GM19324 (cell line): ENCODE measurements at regions not wholly inside any gene's neighbourhood (a gene's known extent, or its start where the extent isn't known, plus 50 kb on each side); places are given as distances from the start of the nearest gene placed in this dataset.
A peak's percentile ranks its signal among the peaks of the same experiment; 100 is the strongest.
"Not testable (repeated sequence)": the region's sequence is repeated elsewhere in the genome, so short reads cannot be mapped to it uniquely, and the experiment has no call there.

ENCODE experiments used
- ATAC-seq: cut with Tn5 transposase; IDR thresholded peaks from one replicate; pipeline ENCODE4 v1.9.1; 2021; ENCODE audit warnings: mild to moderate bottlenecking, moderate library complexity; ENCODE audit not compliant: unreplicated experiment, low FRiP score

GRCh38 chr12:11978726-11979384, 91.9 kb upstream of the BCL2L14 start:
- no peak for ATAC-seq

DNA sequence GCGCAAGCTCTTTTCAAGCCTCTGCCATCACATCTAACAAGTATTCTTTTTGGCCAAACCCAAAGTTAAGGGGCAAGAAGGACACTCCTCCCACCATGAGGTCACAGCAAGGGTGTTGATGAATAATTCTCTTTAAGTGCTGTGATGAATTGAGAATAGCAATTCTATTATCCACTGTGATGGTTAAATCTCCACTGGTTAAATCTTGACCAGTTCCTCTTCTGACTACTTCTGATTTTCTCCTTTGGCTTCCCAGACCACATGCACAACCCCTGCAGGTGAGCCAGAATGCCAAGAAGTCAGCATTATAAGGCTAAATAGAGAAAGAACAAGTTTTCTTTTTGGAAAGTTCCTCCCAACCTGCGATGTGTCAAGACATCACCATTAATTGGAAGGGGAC, 90.6 kb upstream of the BCL2L14 start:
- no peak for ATAC-seq

DNA sequence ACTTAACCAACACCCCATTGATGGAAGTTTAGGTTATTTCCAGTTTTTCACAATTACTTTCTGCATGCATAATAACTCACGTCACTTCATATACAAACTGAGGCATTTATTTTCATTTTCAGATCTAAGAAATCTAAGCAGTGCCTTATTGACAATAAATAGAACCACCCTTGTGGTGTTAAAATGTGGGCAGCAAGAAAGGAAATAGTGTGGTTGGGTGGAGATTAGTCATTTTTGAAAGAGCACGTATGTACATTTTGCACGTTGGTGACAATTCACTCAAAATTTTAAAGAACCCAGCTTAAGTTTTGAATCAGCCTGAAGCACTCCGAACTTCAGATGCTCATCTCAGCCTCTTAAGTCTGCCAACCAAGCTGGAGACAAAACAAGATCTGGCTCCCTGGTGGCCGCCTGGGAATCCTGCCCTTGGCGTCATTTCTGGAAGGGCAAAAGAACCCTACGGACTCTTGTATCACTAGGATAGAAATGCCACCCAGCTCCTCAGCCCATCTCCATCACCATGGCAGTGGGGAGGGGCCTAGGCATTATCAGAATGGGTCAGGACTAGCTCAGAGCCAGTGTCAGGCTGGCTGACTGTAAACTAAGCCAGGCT, 89.5 kb upstream of the BCL2L14 start:
- ATAC-seq: peak; percentile 70

DNA sequence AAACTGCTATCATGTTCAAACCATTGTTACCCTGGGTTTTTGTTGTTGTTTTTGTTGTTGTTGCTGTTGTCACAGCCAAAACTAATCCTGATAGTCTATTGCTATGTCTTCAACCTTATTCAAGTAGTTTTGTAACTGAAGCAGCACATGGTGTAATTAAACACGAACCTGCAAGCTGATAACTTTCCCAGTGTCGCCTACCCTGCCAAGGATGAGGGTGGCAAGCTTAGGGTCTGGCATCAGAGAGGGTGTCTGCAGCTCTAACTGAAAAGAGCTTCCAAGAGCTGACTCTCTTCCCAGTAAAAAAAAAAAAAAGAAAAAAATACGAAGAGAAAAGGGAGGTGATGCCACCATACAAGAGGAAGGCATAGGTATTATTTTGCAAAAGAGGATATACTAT, 86.3 kb upstream of the BCL2L14 start:
- no peak for ATAC-seq

DNA sequence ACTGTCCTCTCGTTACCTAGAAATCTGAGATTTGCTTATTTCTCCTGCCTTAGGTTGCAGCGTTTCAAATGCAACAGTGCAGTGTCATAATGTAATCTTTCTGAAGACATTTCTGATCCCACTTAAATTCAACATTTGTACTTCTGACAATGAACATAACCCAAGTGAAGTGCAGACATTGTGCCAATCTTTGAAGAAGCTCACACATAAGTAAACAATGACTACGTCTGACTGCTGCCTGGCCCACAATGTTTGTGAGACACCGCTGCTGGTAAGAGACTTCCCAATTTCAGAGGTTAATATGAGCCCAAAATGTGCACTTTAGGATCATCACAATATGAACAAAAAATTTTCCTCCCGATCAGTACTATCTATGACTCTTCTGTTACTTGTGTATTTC, 84.6 kb upstream of the BCL2L14 start:
- ATAC-seq: no peak

- no peak for ATAC-seq
These were observed 82.8 kb upstream of the BCL2L14 start for GRCh38 chr12:11987901-11988300.

DNA sequence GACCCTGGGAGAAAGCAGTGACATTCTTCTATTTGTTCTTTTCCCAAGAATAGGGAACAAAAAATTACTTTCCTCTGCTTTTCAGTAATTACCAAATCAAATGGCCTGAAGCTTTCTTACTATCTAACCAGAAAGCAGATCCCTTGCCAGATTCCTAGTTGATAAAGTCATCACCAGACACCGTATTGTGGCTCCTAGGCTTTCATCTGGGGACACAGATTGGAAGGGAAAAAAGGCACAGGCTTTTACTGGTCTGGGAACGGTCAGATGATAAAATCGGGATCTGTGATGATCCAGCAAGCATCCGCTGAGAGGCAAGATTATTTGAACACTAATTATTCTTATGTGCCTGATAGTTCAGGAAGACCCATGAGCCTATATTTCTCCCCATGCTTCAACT, 79.1 kb upstream of the BCL2L14 start:
- ATAC-seq: no peak

DNA sequence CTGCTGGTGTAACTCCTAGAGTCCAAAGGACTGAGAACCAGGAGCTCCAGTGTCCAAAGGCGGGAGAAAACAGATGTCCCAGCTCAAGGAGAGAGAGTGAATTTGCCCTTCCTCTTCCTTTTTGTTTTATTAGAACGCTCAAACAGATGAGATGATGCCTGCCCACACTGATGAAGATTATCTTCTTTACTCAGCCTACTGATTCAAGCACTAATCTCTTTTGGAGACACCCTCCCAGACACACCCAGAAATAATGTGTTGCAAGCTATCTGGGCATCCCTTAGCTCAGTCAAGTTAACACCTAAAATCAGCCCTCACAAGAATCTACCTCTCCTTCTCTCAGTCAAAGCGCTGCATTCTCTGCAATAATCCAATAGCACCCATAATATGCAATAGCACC, 78.2 kb upstream of the BCL2L14 start:
- ATAC-seq: no peak

DNA sequence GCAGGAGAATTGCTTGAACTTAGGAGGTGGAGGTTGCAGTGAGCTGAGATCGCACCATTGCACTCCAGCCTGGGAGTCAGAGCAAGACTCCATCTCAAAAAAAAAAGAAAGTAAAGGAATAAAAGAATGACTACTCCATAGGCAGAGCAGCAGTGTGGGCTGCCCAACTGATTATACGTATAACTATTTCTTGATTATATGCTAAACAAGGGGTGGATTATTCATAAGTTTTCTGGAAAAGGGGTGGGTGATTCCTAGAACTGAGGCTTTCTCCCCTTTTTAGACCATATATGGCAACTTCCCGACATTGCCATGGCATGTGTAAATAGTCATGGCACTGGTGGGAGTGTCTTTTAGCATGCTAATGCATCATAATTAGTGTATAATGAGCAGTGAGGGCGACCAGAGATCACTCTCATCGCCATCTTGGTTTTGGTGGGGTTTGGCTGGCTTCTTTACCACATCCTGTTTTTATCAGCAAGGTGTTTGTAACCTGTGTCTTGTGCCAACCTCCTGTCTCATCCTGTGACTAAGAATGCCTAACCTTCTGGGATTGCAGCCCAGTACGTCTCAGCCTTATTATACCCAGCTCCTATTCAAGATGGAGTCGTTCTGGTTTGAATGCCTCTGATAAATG, 72.3 kb upstream of the BCL2L14 start:
- not testable (repeated sequence) for ATAC-seq

GRCh38 chr12:11998944-11999315, 71.8 kb upstream of the BCL2L14 start:
- ATAC-seq: no peak

DNA sequence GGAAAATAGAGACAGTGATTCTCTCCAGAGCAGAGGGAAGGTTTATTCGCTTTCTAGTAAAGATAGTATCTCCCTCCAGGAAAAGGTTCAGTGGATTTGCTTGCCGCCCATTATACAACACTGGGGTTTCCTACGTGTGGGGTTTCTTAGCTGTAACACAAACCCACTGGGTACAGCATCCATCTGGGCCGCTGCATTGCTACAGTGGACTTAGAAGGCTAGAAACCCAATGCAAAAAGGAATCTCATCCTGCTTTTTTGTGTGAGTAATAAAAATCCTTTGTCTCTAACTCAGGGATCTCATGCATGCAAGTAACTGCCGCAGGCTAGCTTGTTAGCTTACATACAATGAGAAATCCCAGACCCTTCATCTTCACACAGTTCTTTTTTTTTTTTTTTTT, 67.1 kb upstream of the BCL2L14 start:
- ATAC-seq: no peak

DNA sequence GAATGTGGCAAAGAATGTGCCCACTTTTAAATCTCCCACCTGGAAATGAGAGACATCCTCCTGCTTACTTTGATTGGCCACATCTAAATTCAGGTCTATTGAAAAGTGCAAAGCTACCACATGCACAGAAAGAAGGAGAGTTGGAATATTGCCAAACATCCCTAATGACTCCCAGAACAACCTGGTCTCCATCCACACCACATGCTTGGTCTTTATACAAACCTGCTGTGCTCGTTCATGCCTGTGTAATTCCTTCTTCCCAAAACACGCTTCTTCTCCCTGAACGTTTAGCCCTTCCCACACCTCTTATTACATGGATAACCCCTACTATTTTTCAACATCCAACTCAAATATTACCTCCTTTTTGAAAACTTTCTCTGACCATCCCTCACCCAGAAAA, 66.2 kb upstream of the BCL2L14 start:
- no peak for ATAC-seq

DNA sequence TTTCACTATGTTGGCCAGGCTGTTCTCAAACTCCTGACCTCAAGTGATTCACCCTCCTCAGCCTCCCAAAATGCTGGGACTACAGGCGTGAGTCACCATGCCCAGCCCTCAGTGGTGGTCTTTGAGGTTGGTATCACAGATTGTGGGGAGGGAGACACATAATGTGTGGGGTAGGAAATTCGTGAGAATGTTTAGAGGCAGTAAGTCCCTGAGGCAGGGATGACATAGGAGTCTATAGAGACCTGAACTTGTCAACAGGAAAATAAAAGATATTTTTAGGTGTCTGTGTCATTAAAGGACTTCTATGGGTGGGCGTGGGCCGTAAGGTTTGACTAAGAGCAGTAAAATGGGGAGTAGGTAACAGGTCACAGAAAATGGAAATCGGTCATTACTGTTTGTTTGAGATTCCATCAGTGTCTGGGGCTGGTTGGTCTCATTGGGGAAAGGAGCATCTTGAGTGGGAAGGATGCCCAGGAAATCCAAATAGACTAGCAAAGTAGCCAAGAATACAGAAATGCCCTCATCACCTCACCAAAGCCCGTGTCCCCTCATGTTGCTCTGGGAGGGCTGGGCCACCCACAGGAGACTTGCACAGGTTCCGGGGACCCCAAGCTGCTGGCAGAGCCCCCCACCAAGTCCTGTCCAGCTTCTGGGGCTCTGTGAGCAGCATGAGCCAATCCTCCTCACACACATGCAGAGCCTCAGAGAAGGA, 63.6 kb upstream of the BCL2L14 start:
- ATAC-seq: no peak

GRCh38 chr12:12007713-12008231, 63.0 kb upstream of the BCL2L14 start:
- no peak for ATAC-seq

DNA sequence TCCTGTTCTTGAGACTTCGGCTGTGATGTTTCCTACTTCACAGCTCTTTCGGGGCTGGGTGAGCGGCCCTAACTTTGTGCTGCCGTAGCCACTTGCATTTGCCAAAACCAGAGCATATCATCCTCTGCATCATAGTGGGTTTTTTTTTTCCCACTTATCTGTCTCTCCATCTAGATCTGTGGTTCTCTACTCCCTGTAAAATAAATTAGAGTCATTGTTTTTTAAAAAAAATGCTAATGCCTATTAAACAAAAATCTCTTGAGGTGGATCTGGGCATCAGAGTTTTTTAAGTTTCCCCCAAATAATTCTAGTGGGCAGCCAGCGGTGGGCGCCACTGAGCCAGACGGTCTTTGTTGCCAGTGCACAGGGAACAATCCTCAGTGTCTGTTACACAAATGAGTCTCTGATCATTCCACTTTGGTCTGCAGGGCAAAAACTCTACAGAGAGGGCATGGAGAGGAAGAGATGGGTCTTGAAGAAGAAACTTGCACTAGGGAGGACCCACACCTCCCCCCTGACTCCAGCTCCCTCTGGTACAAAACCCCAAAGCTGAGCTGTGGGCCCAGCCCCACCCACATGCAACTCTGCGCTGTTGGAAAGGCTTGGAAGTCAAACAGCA, 62.4 kb upstream of the BCL2L14 start:
- ATAC-seq: no peak

GRCh38 chr12:12008931-12009611, 61.7 kb upstream of the BCL2L14 start:
- ATAC-seq: peak; percentile 43

- ATAC-seq: not testable (repeated sequence)
These were observed 60.9 kb upstream of the BCL2L14 start for GRCh38 chr12:12009749-12010276.

GRCh38 chr12:12010277-12011039, 60.3 kb upstream of the BCL2L14 start:
- ATAC-seq: no peak

DNA sequence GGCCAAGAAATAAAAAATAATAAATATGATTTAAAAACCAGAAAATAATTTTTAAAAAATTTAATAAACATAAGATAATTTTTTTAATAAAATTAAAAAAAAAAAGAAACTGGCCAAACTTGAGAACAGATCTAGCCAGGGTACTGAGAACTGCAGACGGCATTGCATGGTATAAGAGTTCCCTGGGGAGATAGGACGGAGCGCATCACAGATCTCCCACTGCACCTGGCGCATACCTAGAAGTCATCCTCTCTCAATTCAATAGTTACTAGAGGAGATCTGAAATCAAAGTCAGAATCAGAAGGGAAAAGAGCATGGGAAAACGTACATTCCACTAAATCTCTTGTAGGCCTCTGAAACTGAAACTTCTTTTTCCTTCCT, 58.9 kb upstream of the BCL2L14 start:
- no peak for ATAC-seq
